Small intestine (tissue), 7 donors: ENCODE measurements at regions not wholly inside any gene's neighbourhood (a gene's known extent, or its start where the extent isn't known, plus 50 kb on each side); places are given as distances from the start of the nearest gene placed in this dataset.
"Not testable (repeated sequence)": the region's sequence is repeated elsewhere in the genome, so short reads cannot be mapped to it uniquely, and the experiment has no call there.

Experiments used
- DNase-seq, 2 donors: peaks; one replicate each; pipeline versions ENCODE4 v3.0.0 to v3.0.0-alpha.2; 2013
- FAIRE-seq: peaks from 2 replicates; lab custom pipeline; 2012; peaks lifted over from hg19 to GRCh38; lab: Jason Lieb, UNC
- H3K27ac ChIP-seq, 3 donors: one replicate each; pipeline ENCODE4 v1.5.1; 2013; ENCODE audit warnings: low read length in 2 of 3, mild to moderate bottlenecking in 2 of 3, control low read depth in 1 of 3, inconsistent platforms in 1 of 3, low read depth in 1 of 3, moderate library complexity in 1 of 3
- H3K27me3 ChIP-seq, 3 donors: one replicate each; pipeline ENCODE4 v1.6.1; 2013; ENCODE audit warnings: low read length in 3 of 3, inconsistent platforms in 1 of 3; ENCODE audit not compliant: control insufficient read depth in 3 of 3, insufficient read depth in 3 of 3
- H3K36me3 ChIP-seq, 3 donors: one replicate each; pipeline ENCODE4 v1.6.1; 2013; ENCODE audit warnings: low read length in 3 of 3, inconsistent platforms in 1 of 3, low read depth in 1 of 3, mild to moderate bottlenecking in 1 of 3, moderate library complexity in 1 of 3; ENCODE audit not compliant: control insufficient read depth in 3 of 3, insufficient read depth in 2 of 3
- H3K4me1 ChIP-seq, 3 donors: one replicate each; pipeline ENCODE4 v1.6.1; 2013; ENCODE audit warnings: low read length in 2 of 3, inconsistent platforms in 1 of 3, low read depth in 1 of 3, mild to moderate bottlenecking in 1 of 3, moderate library complexity in 1 of 3; ENCODE audit not compliant: control insufficient read depth in 3 of 3, insufficient read depth in 2 of 3
- H3K4me3 ChIP-seq, 3 donors: one replicate each; pipeline ENCODE4 v1.5.1; 2013; ENCODE audit warnings: low read length in 3 of 3, control low read depth in 1 of 3, inconsistent platforms in 1 of 3, low read depth in 1 of 3, mild to moderate bottlenecking in 1 of 3, moderate library complexity in 1 of 3
- H3K9me3 ChIP-seq, 2 donors: one replicate each; pipeline ENCODE4 v1.6.1; 2013; ENCODE audit warnings: low read depth in 1 of 2, low read length in 1 of 2; ENCODE audit not compliant: control insufficient read depth in 2 of 2, insufficient read depth in 1 of 2
- WGBS, 3 donors: extraction: QIAGEN DNeasy Blood & Tissue Kit; methylation state at CpG; one replicate each; pipeline ENCODE4 v1.1.7; 2013; 5-methylcytosine and 5-hydroxymethylcytosine counted together
- donor health status: healthy with polysubstance abuse.
- donor health status: control.
- donor health status: control.
- donor health status: Bipolar disorder and iron deficiency.
- donor health status: healthy.

- FAIRE-seq (no peak), DNase-seq (no peak)
- H3K4me1 ChIP-seq, result no peaks in the 10 kb centered on the region
- no peak overlapping the region for H3K27ac ChIP-seq
- H3K27me3 ChIP-seq, result no peaks in the 10 kb centered on the region
- H3K4me3 ChIP-seq, result no peak overlapping the region
- no peaks in the 10 kb centered on the region for H3K36me3 ChIP-seq
- no peaks in the 10 kb centered on the region for H3K9me3 ChIP-seq
Observed at GRCh38 chr6:23537828-23538227, 588.2 kb upstream of the NRSN1 start.

DNA sequence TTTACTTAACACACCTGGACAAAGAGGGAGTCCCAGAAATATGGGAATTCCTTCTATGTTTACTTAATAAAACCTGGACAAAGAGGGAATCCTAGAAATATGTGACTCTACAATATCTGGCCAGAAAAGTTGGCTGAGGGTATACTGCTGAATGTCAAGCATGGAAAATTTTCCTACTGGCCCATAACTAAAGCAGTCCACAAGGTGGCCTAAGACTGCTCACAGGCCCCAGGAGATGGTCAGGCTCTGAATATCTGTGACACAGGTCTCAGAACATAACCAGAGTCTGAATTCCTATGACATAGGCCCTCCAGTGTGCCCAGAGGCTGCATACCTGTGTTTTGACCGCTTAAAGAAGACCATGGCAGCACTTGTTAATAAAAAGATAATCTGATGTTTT, 578.2 kb upstream of the NRSN1 start:
- Histone ChIP-seq H3K4me3 (no peak overlapping the region), H3K36me3 (no peaks in the 10 kb centered on the region), H3K27ac (peak overlapping the region in 1 of 3 donors; percentile 9), H3K27me3 (no peaks in the 10 kb centered on the region), H3K9me3 (no peaks in the 10 kb centered on the region), H3K4me1 (no peaks in the 10 kb centered on the region)
- peak; percentile 22 to 36 for DNase-seq
- 20 to 79% (median 75%) methylated on average over 1 of the region's 1 CpG for WGBS, 3 donors
- no peak for FAIRE-seq

DNA sequence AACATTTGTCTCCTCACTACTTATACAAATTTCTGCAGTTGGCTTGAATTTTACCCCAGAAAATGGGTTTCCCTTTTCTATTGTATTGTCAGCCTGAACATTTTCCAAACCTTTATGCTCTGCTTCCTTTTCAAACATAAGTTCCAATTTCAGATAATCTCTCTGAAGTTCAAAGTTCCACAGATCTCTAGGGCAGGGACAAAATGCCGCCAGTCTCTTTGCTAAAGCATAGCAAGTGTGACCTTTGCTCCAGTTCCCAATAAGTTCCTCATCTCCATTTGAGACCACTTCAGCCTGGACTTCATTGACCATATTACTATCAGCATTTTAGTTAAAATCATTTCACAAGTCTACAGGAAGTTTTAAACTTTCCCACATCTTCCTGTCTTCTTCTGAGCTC, 571.1 kb upstream of the NRSN1 start:
- H3K9me3 ChIP-seq, FAIRE-seq, H3K4me1 ChIP-seq, H3K27me3 ChIP-seq, H3K4me3 ChIP-seq, H3K27ac ChIP-seq, H3K36me3 ChIP-seq: not testable (repeated sequence)
- 21 to 56% (median 40%) methylated on average over 1 of the region's 1 CpG for WGBS, 3 donors
- peak in 1 of 2 donors; percentile 20 for DNase-seq

GRCh38 chr6:23559587-23560343, 566.2 kb upstream of the NRSN1 start:
- no peaks in the 10 kb centered on the region for H3K36me3 ChIP-seq
- H3K4me3 ChIP-seq, result no peak overlapping the region
- peak; percentile 90 to 91 for DNase-seq
- no peaks in the 10 kb centered on the region for H3K27me3 ChIP-seq
- peaks cover 0 to 11% (median 3%) of the 10 kb centered on the region in 3 donors for H3K4me1 ChIP-seq
- 17 to 53% (median 32%) methylated on average over 9 of the region's 9 CpGs for WGBS, 3 donors
- H3K9me3 ChIP-seq, result peaks cover 0 to 23% of the 10 kb centered on the region in 2 donors
- no peak for FAIRE-seq
- H3K27ac ChIP-seq, result peak overlapping the region in 2 of 3 donors; percentile 30 to 57

GRCh38 chr6:23561732-23562131, 564.3 kb upstream of the NRSN1 start:
- WGBS, 3 donors, result 93 to 100% (median 100%) methylated on average over 1 of the region's 1 CpG
- peaks cover 0 to 23% of the 10 kb centered on the region in 2 donors for H3K9me3 ChIP-seq
- no peak overlapping the region for H3K4me3 ChIP-seq
- peaks cover 0 to 11% (median 3%) of the 10 kb centered on the region in 3 donors for H3K4me1 ChIP-seq
- H3K27ac ChIP-seq, result no peak overlapping the region
- no peaks in the 10 kb centered on the region for H3K36me3 ChIP-seq
- H3K27me3 ChIP-seq, result no peaks in the 10 kb centered on the region
- FAIRE-seq, result no peak
- DNase-seq, result no peak

GRCh38 chr6:23562554-23562953, 563.5 kb upstream of the NRSN1 start:
- Histone ChIP-seq H3K9me3 (peaks cover 0 to 23% of the 10 kb centered on the region in 2 donors), H3K36me3 (no peaks in the 10 kb centered on the region), H3K27ac (no peak overlapping the region), H3K4me1 (peaks cover 0 to 11% (median 3%) of the 10 kb centered on the region in 3 donors), H3K27me3 (no peaks in the 10 kb centered on the region), H3K4me3 (no peak overlapping the region)
- FAIRE-seq (no peak), DNase-seq (no peak)
- 63 to 83% (median 71%) methylated on average over 3 of the region's 3 CpGs for WGBS, 3 donors

- no peaks in the 10 kb centered on the region for H3K27me3 ChIP-seq
- WGBS, 3 donors, result 65 to 81% (median 68%) methylated on average over 3 of the region's 3 CpGs
- H3K27ac ChIP-seq, result no peak overlapping the region
- peaks cover 0 to 23% of the 10 kb centered on the region in 2 donors for H3K9me3 ChIP-seq
- no peaks in the 10 kb centered on the region for H3K36me3 ChIP-seq
- FAIRE-seq (no peak), DNase-seq (no peak)
- no peak overlapping the region for H3K4me3 ChIP-seq
- H3K4me1 ChIP-seq, result peaks cover 0 to 11% (median 3%) of the 10 kb centered on the region in 3 donors
Observed at GRCh38 chr6:23563323-23563722, 562.7 kb upstream of the NRSN1 start.

- H3K4me1 ChIP-seq, result no peaks in the 10 kb centered on the region
- H3K27ac ChIP-seq, result no peak overlapping the region
- 63 to 74% (median 70%) methylated on average over 4 of the region's 4 CpGs for WGBS, 3 donors
- no peaks in the 10 kb centered on the region for H3K27me3 ChIP-seq
- no peaks in the 10 kb centered on the region for H3K36me3 ChIP-seq
- FAIRE-seq (no peak), DNase-seq (no peak)
- H3K9me3 ChIP-seq, result peaks cover 0 to 13% of the 10 kb centered on the region in 2 donors
- H3K4me3 ChIP-seq, result no peak overlapping the region
Observed at GRCh38 chr6:23566418-23566817, 559.6 kb upstream of the NRSN1 start.

DNA sequence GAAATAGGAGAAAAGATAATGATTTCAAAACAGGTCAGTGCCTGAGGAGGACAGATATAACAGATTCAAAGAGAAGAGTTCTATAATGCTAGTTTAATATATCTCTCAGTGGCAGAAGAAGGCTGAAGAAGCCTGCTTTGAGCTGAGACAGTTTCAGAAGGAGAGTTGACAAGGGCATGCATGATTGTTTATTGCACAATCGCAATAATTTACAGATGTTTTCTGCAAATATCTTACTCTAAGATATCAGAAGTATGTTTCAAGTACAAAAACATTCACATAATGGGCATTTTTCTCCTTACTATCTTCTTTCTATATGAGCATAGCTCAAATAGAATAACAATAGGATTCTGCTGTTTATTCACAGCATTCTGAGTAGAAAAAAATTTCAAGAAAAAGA, 557.7 kb upstream of the NRSN1 start:
- Histone ChIP-seq H3K9me3 (peaks cover 0 to 8% of the 10 kb centered on the region in 2 donors), H3K27me3 (no peaks in the 10 kb centered on the region), H3K36me3 (no peaks in the 10 kb centered on the region), H3K4me1 (no peaks in the 10 kb centered on the region), H3K27ac (no peak overlapping the region), H3K4me3 (no peak overlapping the region)
- no peak for DNase-seq
- no peak for FAIRE-seq
- WGBS, 3 donors, result 73 to 89% (median 76%) methylated on average over 1 of the region's 1 CpG
